CD4-positive, alpha-beta T cell (primary cell): ENCODE measurements at regions not wholly inside any gene's neighbourhood (a gene's known extent, or its start where the extent isn't known, plus 50 kb on each side); places are given as distances from the start of the nearest gene placed in this dataset.

ENCODE experiments used
- ATAC-seq: fragments of 200-7000 bp; cut with Tn5 transposase; one replicate; pipeline ENCODE4 v1.10.0; 2022; ENCODE audit warnings: mild to moderate bottlenecking; ENCODE audit not compliant: poor library complexity
- CTCF ChIA-PET: fragments of 350-600 bp; sonication (Branson Sonifier 250); formaldehyde crosslinking; loops from one replicate; lab custom pipeline; 2021; ENCODE audit warnings: antibody characterized with exemption, inconsistent platforms; lab: Charles Lee
- POLR2A ChIA-PET: fragments of 350-600 bp; sonication (Branson Sonifier 250); formaldehyde crosslinking; loops from one replicate; lab custom pipeline; 2021; ENCODE audit warnings: antibody characterized with exemption, inconsistent platforms; lab: Charles Lee
- DNase-seq, 14 experiments: peaks; one replicate each; pipeline ENCODE4 v3.0.0-alpha.2; 2013 to 2020; ENCODE audit warnings: mixed read lengths in 2 of 14
- H3K27ac ChIP-seq, 2 donors: one replicate each; pipeline versions ENCODE4 v1.5.1 to v1.7.0; 2013; ENCODE audit warnings: low read length in 2 of 2, low read depth in 1 of 2, mild to moderate bottlenecking in 1 of 2
- H3K27me3 ChIP-seq, 2 experiments: 1 replicate in 1 of 2; 2 replicates in 1 of 2; pipeline versions ENCODE4 v1.6.1 to v1.7.0; 2013; ENCODE audit warnings: low read length in 2 of 2, control low read depth in 1 of 2, mild to moderate bottlenecking in 1 of 2, moderate library complexity in 1 of 2; ENCODE audit not compliant: insufficient read depth in 2 of 2, control insufficient read depth in 1 of 2
- H3K36me3 ChIP-seq: one replicate; pipeline ENCODE4 v1.6.1; 2013; ENCODE audit warnings: low read length, control low read depth; ENCODE audit not compliant: insufficient read depth
- H3K4me1 ChIP-seq: one replicate; pipeline ENCODE4 v1.6.1; 2013; ENCODE audit warnings: low read length, control low read depth; ENCODE audit not compliant: insufficient read depth
- H3K4me3 ChIP-seq: one replicate; pipeline ENCODE4 v1.5.1; 2013; ENCODE audit warnings: mild to moderate bottlenecking, low read length, moderate library complexity
- H3K9me3 ChIP-seq, 2 experiments: 1 replicate in 1 of 2; 2 replicates in 1 of 2; pipeline versions ENCODE4 v1.6.1 to v1.7.0; 2013; ENCODE audit warnings: low read length in 2 of 2, mild to moderate bottlenecking in 2 of 2, control low read depth in 1 of 2, moderate library complexity in 1 of 2; ENCODE audit not compliant: control insufficient read depth in 1 of 2, insufficient read depth in 1 of 2
- H3K27ac Mint-ChIP-seq: one replicate; pipeline ENCODE4 v1.8.0; 2020; ENCODE audit warnings: mixed read lengths
- H3K27me3 Mint-ChIP-seq: one replicate; pipeline ENCODE4 v1.8.0; 2021; ENCODE audit warnings: mixed read lengths
- H3K36me3 Mint-ChIP-seq: one replicate; pipeline ENCODE4 v1.8.0; 2021; ENCODE audit warnings: low read depth, mixed read lengths
- H3K4me1 Mint-ChIP-seq: one replicate; pipeline ENCODE4 v1.8.0; 2021; ENCODE audit warnings: low read depth, mixed read lengths
- H3K4me3 Mint-ChIP-seq: one replicate; pipeline ENCODE4 v1.8.0; 2020; ENCODE audit warnings: mild to moderate bottlenecking, mixed read lengths
- H3K9me3 Mint-ChIP-seq: one replicate; pipeline ENCODE4 v1.8.0; 2020; ENCODE audit warnings: mixed read lengths
- intact Hi-C, 2 experiments: fragments of 100-400 bp; cut with DNase I in 1 of 2; cut with micrococcal nuclease in 1 of 2; formaldehyde crosslinking; loops; one replicate each; pipeline versions ENCODE4 v1.15.1 to v1.9.0; 2023 to 2025; cut with DNase I, micrococcal nuclease
- TF ChIP-seq, protein P1 (sequence below): fragments of 200-600 bp; IDR thresholded peaks from one replicate; pipeline ENCODE4 v1.8.0; 2022; ENCODE audit warnings: antibody characterized with exemption, mild to moderate bottlenecking

DNA sequence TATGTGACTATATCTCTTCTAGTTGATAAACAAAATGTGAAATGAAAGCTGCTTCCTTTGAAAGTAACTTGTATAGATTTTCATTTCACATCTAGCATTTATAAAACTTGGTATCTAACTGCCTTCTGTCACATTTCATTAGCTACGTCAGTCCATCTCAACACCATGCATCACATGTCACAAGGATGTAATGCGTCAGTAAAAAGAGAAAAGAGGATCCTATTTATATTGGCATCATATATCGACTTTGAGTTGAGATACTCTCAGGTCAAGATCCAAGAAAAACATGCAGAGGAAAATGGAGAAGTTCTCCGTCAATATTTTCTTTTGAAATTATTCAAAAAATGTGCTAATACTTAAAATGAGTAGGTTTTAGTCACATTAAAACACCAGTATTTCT, 1211.2 kb downstream of the EFNA5 start:
- Histone ChIP-seq H3K27me3 (no peaks in the 10 kb centered on the region), H3K9me3 (peaks cover 0 to 6% of the 10 kb centered on the region in 2 experiments), H3K4me3 (no peak overlapping the region), H3K36me3 (no peaks in the 10 kb centered on the region), H3K27ac (no peak overlapping the region), H3K4me1 (no peaks in the 10 kb centered on the region)
- intact Hi-C loops, result no loop called here
- ChIA-PET POLR2A (no interaction called here), CTCF (no interaction called here)
- Mint-ChIP-seq H3K4me3 (no peak overlapping the region), H3K27ac (no peak overlapping the region), H3K27me3 (no peaks in the 10 kb centered on the region), H3K4me1 (no peaks in the 10 kb centered on the region), H3K36me3 (no peaks in the 10 kb centered on the region), H3K9me3 (peaks cover 2% of the 10 kb centered on the region)
- ATAC-seq, result no peak
- TF ChIP-seq, protein P1, sequence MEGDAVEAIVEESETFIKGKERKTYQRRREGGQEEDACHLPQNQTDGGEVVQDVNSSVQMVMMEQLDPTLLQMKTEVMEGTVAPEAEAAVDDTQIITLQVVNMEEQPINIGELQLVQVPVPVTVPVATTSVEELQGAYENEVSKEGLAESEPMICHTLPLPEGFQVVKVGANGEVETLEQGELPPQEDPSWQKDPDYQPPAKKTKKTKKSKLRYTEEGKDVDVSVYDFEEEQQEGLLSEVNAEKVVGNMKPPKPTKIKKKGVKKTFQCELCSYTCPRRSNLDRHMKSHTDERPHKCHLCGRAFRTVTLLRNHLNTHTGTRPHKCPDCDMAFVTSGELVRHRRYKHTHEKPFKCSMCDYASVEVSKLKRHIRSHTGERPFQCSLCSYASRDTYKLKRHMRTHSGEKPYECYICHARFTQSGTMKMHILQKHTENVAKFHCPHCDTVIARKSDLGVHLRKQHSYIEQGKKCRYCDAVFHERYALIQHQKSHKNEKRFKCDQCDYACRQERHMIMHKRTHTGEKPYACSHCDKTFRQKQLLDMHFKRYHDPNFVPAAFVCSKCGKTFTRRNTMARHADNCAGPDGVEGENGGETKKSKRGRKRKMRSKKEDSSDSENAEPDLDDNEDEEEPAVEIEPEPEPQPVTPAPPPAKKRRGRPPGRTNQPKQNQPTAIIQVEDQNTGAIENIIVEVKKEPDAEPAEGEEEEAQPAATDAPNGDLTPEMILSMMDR, result no peak
- no peak for DNase-seq

DNA sequence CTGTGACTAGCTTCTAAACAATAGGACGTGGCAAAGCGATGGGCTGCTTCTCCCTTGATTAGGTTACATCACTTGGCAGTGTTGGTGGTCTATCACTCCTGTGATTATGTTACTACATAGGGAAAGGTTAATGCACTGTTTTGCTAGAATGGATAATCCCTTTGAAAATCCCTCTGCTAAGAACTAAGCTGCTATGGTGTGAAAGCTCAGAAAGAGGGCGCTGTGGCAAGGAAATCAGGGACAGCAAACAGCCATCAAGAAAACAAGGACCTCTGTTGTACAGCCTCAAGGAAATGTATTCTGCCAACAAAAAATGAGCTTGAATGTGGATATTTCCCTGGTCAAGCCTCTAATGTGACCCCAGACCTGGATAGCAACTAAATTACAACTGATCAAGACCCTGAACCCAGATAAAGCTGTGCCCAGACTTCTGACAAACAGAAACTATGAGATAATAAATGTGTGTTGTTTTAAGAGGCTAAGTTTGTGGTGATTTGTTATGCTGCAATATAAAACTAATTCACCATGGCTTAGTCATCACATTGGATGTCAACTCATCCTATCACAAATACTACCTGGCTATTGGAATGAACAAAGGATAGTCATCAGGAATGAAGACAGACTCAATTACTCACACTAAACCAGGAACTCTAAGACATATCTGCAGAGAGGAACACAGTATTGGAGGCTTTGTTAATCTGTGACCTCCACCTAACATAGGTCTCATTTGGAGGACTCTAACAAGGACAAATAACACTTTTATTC, 1215.9 kb downstream of the EFNA5 start:
- intact Hi-C loops, result no loop called here
- POLR2A ChIA-PET, result no interaction called here

DNA sequence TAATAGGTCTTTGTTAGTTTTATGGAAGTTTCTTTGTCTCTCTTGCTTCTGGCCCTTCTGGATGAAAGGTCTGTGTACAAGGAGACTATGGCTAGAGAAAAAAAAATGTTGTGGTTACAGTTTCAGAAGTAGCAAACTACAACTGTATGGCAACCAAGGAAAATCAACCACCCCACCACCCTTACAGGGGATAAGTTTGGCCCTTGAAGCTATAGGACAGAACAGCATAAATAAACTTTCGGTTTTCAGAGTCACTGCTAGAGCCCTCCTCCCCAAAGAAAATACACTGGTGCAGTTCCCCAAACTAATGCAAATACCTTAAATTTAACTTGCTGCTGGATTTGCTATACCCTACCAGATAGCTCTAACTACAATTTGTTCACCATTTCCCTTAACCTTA, 1216.7 kb downstream of the EFNA5 start:
- Mint-ChIP-seq H3K4me3 (no peak overlapping the region), H3K27ac (no peak overlapping the region), H3K36me3 (no peaks in the 10 kb centered on the region), H3K4me1 (no peaks in the 10 kb centered on the region), H3K9me3 (no peaks in the 10 kb centered on the region), H3K27me3 (no peaks in the 10 kb centered on the region)
- Histone ChIP-seq H3K27me3 (no peaks in the 10 kb centered on the region), H3K4me3 (no peak overlapping the region), H3K27ac (no peak overlapping the region), H3K9me3 (peaks cover 0 to under 1% of the 10 kb centered on the region in 2 experiments), H3K4me1 (no peaks in the 10 kb centered on the region), H3K36me3 (no peaks in the 10 kb centered on the region)
- TF ChIP-seq, protein P1, result no peak
- ATAC-seq, result no peak
- ChIA-PET CTCF (no interaction called here), POLR2A (no interaction called here)
- intact Hi-C loops, result no loop called here
- DNase-seq, result no peak

More for the DNA sequence above, 1215.9 kb downstream of the EFNA5 start:
- Mint-ChIP-seq H3K36me3 (no peaks in the 10 kb centered on the region), H3K4me3 (no peak overlapping the region), H3K27ac (no peak overlapping the region), H3K4me1 (no peaks in the 10 kb centered on the region), H3K9me3 (no peaks in the 10 kb centered on the region), H3K27me3 (no peaks in the 10 kb centered on the region)
- no peak overlapping the region for H3K27ac ChIP-seq
- no peak for DNase-seq
- ATAC-seq, result no peak
- no peaks in the 10 kb centered on the region for H3K4me1 ChIP-seq
- CTCF ChIA-PET, result no interaction called here
- H3K27me3 ChIP-seq, result no peaks in the 10 kb centered on the region
- no peak overlapping the region for H3K4me3 ChIP-seq
- no peaks in the 10 kb centered on the region for H3K36me3 ChIP-seq
- H3K9me3 ChIP-seq, result peaks cover 0 to 3% of the 10 kb centered on the region in 2 experiments
- TF ChIP-seq, protein P1, result no peak
